ENCODE measurements at regions not wholly inside any gene's neighbourhood (a gene's known extent, or its start where the extent isn't known, plus 50 kb on each side); places are given as distances from the start of the nearest gene placed in this dataset.

DNA sequence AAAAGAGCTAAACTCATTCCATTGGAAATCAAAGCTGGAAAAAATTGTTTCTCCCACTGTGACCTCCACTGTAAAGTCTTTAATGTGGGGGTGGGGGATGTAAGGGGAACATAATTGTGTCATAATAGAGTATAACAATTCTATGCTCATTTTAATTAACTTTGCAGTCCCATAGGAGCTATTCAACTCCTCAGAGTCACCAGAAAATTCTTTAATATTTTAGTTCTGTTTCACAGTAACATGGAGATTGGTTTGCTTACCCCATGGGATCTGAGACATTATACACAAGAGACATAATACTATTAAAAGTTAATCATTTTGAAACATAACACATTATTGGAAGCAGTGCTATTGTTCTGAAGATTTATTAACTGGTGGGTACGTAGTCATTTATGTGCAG is 765.9 kb upstream of the GRM7 start:
- Mint-ChIP-seq H3K27ac (ENCODE audit: unreplicated experiment) (no peak overlapping the region), H3K4me1 (ENCODE audit: unreplicated experiment) (no peaks in the 10 kb centered on the region), H3K36me3 (ENCODE audit: unreplicated experiment) (no peaks in the 10 kb centered on the region), H3K4me3 (ENCODE audit: unreplicated experiment) (no peak overlapping the region), H3K9me3 (ENCODE audit: unreplicated experiment) (peaks cover 32% of the 10 kb centered on the region), H3K27me3 (ENCODE audit: unreplicated experiment) (no peaks in the 10 kb centered on the region)
- no peak for DNase-seq (ENCODE audit: extremely low spot score, unreplicated experiment)
- TF ChIP-seq, protein P1, sequence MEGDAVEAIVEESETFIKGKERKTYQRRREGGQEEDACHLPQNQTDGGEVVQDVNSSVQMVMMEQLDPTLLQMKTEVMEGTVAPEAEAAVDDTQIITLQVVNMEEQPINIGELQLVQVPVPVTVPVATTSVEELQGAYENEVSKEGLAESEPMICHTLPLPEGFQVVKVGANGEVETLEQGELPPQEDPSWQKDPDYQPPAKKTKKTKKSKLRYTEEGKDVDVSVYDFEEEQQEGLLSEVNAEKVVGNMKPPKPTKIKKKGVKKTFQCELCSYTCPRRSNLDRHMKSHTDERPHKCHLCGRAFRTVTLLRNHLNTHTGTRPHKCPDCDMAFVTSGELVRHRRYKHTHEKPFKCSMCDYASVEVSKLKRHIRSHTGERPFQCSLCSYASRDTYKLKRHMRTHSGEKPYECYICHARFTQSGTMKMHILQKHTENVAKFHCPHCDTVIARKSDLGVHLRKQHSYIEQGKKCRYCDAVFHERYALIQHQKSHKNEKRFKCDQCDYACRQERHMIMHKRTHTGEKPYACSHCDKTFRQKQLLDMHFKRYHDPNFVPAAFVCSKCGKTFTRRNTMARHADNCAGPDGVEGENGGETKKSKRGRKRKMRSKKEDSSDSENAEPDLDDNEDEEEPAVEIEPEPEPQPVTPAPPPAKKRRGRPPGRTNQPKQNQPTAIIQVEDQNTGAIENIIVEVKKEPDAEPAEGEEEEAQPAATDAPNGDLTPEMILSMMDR (IDR thresholded peaks at IDR 0.05): no peak

DNA sequence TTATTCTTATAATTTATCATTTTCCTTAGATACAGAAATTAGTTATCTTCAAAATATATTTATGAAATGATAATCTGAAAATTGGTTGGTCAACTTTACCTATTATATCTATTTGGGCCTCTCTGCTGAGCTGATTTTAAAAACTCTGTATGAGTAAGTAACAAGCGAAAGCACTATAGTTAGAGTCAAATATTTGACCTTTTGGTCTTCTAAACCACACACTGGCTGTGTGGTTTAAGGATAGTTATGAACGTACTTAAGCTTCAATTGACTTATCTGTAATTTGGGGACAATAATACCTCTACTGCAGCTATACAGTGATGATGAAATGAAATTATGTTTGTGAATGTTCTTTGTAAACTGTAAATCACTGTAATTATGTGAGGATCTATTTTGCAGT is 763.9 kb upstream of the GRM7 start:
- TF ChIP-seq, protein P1 (IDR thresholded peaks at IDR 0.05): no peak
- Mint-ChIP-seq H3K9me3 (ENCODE audit: unreplicated experiment) (peaks cover 36% of the 10 kb centered on the region), H3K27me3 (ENCODE audit: unreplicated experiment) (no peaks in the 10 kb centered on the region), H3K36me3 (ENCODE audit: unreplicated experiment) (no peaks in the 10 kb centered on the region), H3K27ac (ENCODE audit: unreplicated experiment) (no peak overlapping the region), H3K4me3 (ENCODE audit: unreplicated experiment) (no peak overlapping the region), H3K4me1 (ENCODE audit: unreplicated experiment) (no peaks in the 10 kb centered on the region)
- DNase-seq (ENCODE audit: extremely low spot score, unreplicated experiment): no peak

DNA sequence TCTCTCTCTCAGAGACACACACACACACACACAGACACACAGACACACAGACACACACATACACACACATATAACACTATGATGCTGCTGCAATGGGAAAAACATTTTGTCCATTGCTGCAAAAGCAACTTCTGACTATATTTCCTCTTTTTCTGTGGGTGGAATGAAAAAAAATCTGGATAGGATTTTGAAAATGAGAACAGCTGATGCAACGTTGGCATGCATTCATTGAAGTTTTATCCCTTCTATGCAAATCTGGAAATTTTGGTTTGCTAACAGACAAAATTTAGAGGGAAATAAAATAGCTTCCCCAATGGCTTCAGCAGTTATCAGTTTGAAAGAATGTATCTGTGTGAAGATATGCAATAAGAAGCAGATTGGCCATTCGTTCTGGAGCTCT is 763.4 kb upstream of the GRM7 start:
- peaks cover 38% of the 10 kb centered on the region for H3K9me3 Mint-ChIP-seq (ENCODE audit: unreplicated experiment)
- no peaks in the 10 kb centered on the region for H3K4me1 Mint-ChIP-seq (ENCODE audit: unreplicated experiment)
- no peak for DNase-seq (ENCODE audit: extremely low spot score, unreplicated experiment)
- no peaks in the 10 kb centered on the region for H3K36me3 Mint-ChIP-seq (ENCODE audit: unreplicated experiment)
- no peak overlapping the region for H3K27ac Mint-ChIP-seq (ENCODE audit: unreplicated experiment)
- no peak overlapping the region for H3K4me3 Mint-ChIP-seq (ENCODE audit: unreplicated experiment)
- TF ChIP-seq, protein P1 (IDR thresholded peaks at IDR 0.05): no peak
- no peaks in the 10 kb centered on the region for H3K27me3 Mint-ChIP-seq (ENCODE audit: unreplicated experiment)

GRCh38 chr3:6098516-6099157 is 762.3 kb upstream of the GRM7 start:
- H3K4me1 Mint-ChIP-seq (ENCODE audit: unreplicated experiment): no peaks in the 10 kb centered on the region
- TF ChIP-seq, protein P1 (IDR thresholded peaks at IDR 0.05): no peak
- no peak overlapping the region for H3K4me3 Mint-ChIP-seq (ENCODE audit: unreplicated experiment)
- no peak for DNase-seq (ENCODE audit: extremely low spot score, unreplicated experiment)
- no peak overlapping the region for H3K27ac Mint-ChIP-seq (ENCODE audit: unreplicated experiment)
- no peaks in the 10 kb centered on the region for H3K27me3 Mint-ChIP-seq (ENCODE audit: unreplicated experiment)
- peaks cover 42% of the 10 kb centered on the region for H3K9me3 Mint-ChIP-seq (ENCODE audit: unreplicated experiment)
- no peaks in the 10 kb centered on the region for H3K36me3 Mint-ChIP-seq (ENCODE audit: unreplicated experiment)

DNA sequence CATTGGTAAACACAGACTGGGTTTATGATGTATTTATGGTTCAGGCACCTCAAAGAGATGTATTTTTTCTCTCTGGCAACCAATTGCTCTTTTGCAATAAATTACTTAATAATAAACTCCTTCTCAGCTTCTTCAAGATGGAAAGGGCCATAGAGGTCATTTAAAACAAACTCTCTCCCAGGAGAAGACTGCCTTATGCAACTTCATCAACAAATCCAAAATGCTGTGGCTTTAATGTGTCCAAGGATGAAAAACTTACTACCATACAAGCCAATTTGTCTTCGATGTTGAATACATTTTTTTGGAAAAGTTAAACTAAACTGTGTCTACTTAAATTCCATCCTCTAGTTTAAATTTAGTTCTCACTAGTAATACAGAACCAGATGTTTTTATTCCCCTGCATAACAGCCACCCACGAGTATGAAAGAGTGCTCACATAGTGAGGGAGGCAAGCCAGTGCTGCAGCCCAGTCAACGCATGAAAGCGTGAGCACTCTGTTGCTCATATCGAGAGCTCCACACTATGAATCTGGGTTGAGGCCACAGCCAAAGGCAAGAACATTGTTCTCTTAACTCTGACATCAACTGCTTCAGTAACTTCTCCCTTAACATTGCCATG is 761.3 kb upstream of the GRM7 start:
- Mint-ChIP-seq H3K4me3 (ENCODE audit: unreplicated experiment) (no peak overlapping the region), H3K27ac (ENCODE audit: unreplicated experiment) (no peak overlapping the region), H3K36me3 (ENCODE audit: unreplicated experiment) (no peaks in the 10 kb centered on the region), H3K4me1 (ENCODE audit: unreplicated experiment) (no peaks in the 10 kb centered on the region), H3K27me3 (ENCODE audit: unreplicated experiment) (no peaks in the 10 kb centered on the region), H3K9me3 (ENCODE audit: unreplicated experiment) (peaks cover 51% of the 10 kb centered on the region)
- no peak for DNase-seq (ENCODE audit: extremely low spot score, unreplicated experiment)
- TF ChIP-seq, protein P1 (IDR thresholded peaks at IDR 0.05): no peak

Data from osteocyte (in vitro differentiated cells).